Lung (tissue), 11 donors: ENCODE measurements at regions not wholly inside any gene's neighbourhood (a gene's known extent, or its start where the extent isn't known, plus 50 kb on each side); places are given as distances from the start of the nearest gene placed in this dataset.

Experiments used
- ATAC-seq: fragments of 200-7000 bp; cut with Tn5 transposase; one replicate; pipeline ENCODE4 v1.9.1; 2020; ENCODE audit warnings: moderate number of reproducible peaks; ENCODE audit not compliant: insufficient read depth, low FRiP score
- DNase-seq, 3 donors: peaks; one replicate each; pipeline ENCODE4 v3.0.0-alpha.2; 2013 to 2017
- H3K27ac ChIP-seq, 2 donors: one replicate each; pipeline ENCODE4 v1.5.1; 2013; ENCODE audit warnings: mild to moderate bottlenecking in 2 of 2, moderate library complexity in 2 of 2, control low read depth in 1 of 2, inconsistent platforms in 1 of 2, low read depth in 1 of 2, low read length in 1 of 2
- H3K27me3 ChIP-seq, 3 donors: one replicate each; pipeline ENCODE4 v1.5.1; 2013; ENCODE audit warnings: low read length in 2 of 3; ENCODE audit not compliant: control insufficient read depth in 3 of 3, insufficient read depth in 3 of 3
- H3K36me3 ChIP-seq, 4 donors: one replicate each; pipeline ENCODE4 v1.5.1; 2013; ENCODE audit warnings: low read length in 4 of 4, mild to moderate bottlenecking in 1 of 4, moderate library complexity in 1 of 4; ENCODE audit not compliant: control insufficient read depth in 4 of 4, insufficient read depth in 4 of 4
- H3K4me1 ChIP-seq, 5 donors: one replicate each; pipeline ENCODE4 v1.5.1; 2013; ENCODE audit warnings: low read length in 5 of 5, mild to moderate bottlenecking in 2 of 5, moderate library complexity in 1 of 5; ENCODE audit not compliant: control insufficient read depth in 5 of 5, insufficient read depth in 5 of 5
- H3K4me3 ChIP-seq: one replicate; pipeline ENCODE4 v1.5.1; 2013; ENCODE audit warnings: mild to moderate bottlenecking, control low read depth, moderate library complexity
- H3K9ac ChIP-seq, 2 donors: one replicate each; pipeline ENCODE4 v1.5.1; 2013; ENCODE audit warnings: low read length in 2 of 2, control low read depth in 1 of 2; ENCODE audit not compliant: insufficient read depth in 1 of 2
- H3K9me3 ChIP-seq, 4 donors: one replicate each; pipeline ENCODE4 v1.5.1; 2013; ENCODE audit warnings: low read length in 3 of 4, mild to moderate bottlenecking in 1 of 4, moderate library complexity in 1 of 4; ENCODE audit not compliant: control insufficient read depth in 4 of 4, insufficient read depth in 3 of 4
- CTCF ChIP-seq: IDR thresholded peaks from 2 replicates; pipeline ENCODE4 v1.5.1; 2012; ENCODE audit warnings: mild to moderate bottlenecking; ENCODE audit errors: control extremely low read depth, extremely low read depth
- WGBS, 2 donors: extraction: QIAGEN DNeasy Blood & Tissue Kit; methylation state at CpG; one replicate each; pipeline ENCODE4 v1.1.7; 2013; 5-methylcytosine and 5-hydroxymethylcytosine counted together
- donor health status: control.
- donor health status: control.
- donor health status: Bipolar disorder and iron deficiency.
- donor health status: healthy.
- donor health status: DM: yes; HTN: yes; CAD: no.

- no peaks in the 10 kb centered on the region for H3K27me3 ChIP-seq
- H3K36me3 ChIP-seq, result no peaks in the 10 kb centered on the region
- peak overlapping the region in 1 of 2 donors; percentile 57 for H3K27ac ChIP-seq
- peaks cover 0 to 64% (median 36%) of the 10 kb centered on the region in 5 donors for H3K4me1 ChIP-seq
- no peaks in the 10 kb centered on the region for H3K9me3 ChIP-seq
- no peak for ATAC-seq
- 37 to 54% methylated on average over 9 of the region's 9 CpGs for WGBS, 2 donors
- no peak for TF ChIP-seq CTCF
- DNase-seq, result peak in 2 of 3 donors; percentile 39 to 55
- H3K9ac ChIP-seq, result no peak overlapping the region
- H3K4me3 ChIP-seq, result no peak overlapping the region
Measured at GRCh38 chr11:126140201-126140925, 71.1 kb downstream of the RPUSD4 start.

GRCh38 chr11:126139111-126140091 is 72.0 kb downstream of the RPUSD4 start:
- Histone ChIP-seq H3K9me3 (no peaks in the 10 kb centered on the region), H3K4me3 (no peak overlapping the region), H3K27me3 (no peaks in the 10 kb centered on the region), H3K36me3 (no peaks in the 10 kb centered on the region), H3K4me1 (peaks cover 0 to 73% (median 43%) of the 10 kb centered on the region in 5 donors), H3K9ac (no peak overlapping the region), H3K27ac (peak overlapping the region in 1 of 2 donors; percentile 41)
- DNase-seq (peak; percentile 87 to 93 (median 91)), ATAC-seq (no peak)
- WGBS, 2 donors, result 47 to 70% methylated on average over 13 of the region's 13 CpGs
- no peak for TF ChIP-seq CTCF

GRCh38 chr11:126138636-126139035 is 72.8 kb downstream of the RPUSD4 start:
- Histone ChIP-seq H3K4me3 (no peak overlapping the region), H3K9ac (no peak overlapping the region), H3K27ac (peak overlapping the region in 1 of 2 donors; percentile 2), H3K36me3 (no peaks in the 10 kb centered on the region), H3K9me3 (no peaks in the 10 kb centered on the region), H3K27me3 (no peaks in the 10 kb centered on the region), H3K4me1 (peaks cover 0 to 80% (median 43%) of the 10 kb centered on the region in 5 donors)
- no peak for TF ChIP-seq CTCF
- ATAC-seq, result no peak
- no peak for DNase-seq
- 83 to 89% methylated on average over 7 of the region's 7 CpGs for WGBS, 2 donors
